Neural progenitor cell (in vitro differentiated cells): ENCODE measurements at regions not wholly inside any gene's neighbourhood (a gene's known extent, or its start where the extent isn't known, plus 50 kb on each side); places are given as distances from the start of the nearest gene placed in this dataset.
A peak's percentile ranks its signal among the peaks of the same experiment; 100 is the strongest.

Experiments
- DNase-seq: peaks from one replicate; pipeline ENCODE4 v3.0.0-alpha.2; 2016; ENCODE audit warnings: low spot score
- H2AFZ ChIP-seq: fragments of 200-600 bp; sonication (generic); replicated peaks from 2 replicates; pipeline ENCODE4 v1.6.1; 2016; ENCODE audit warnings: antibody characterized with exemption
- H3F3A ChIP-seq: fragments of 200-600 bp; sonication (generic); 2 replicates; pipeline ENCODE4 v1.6.1; 2016; ENCODE audit warnings: antibody characterized with exemption, low read depth
- H3K27ac ChIP-seq: fragments of 200-600 bp; sonication (generic); 2 replicates; pipeline ENCODE4 v1.5.1; 2016; ENCODE audit warnings: mild to moderate bottlenecking
- H3K27me3 ChIP-seq: fragments of 200-600 bp; sonication (generic); 2 replicates; pipeline ENCODE4 v1.6.1; 2016; ENCODE audit warnings: mild to moderate bottlenecking, moderate library complexity
- H3K36me3 ChIP-seq: fragments of 200-600 bp; sonication (generic); 2 replicates; pipeline ENCODE4 v1.5.1; 2016
- H3K4me1 ChIP-seq: fragments of 200-600 bp; sonication (generic); 2 replicates; pipeline ENCODE4 v1.6.1; 2016; ENCODE audit warnings: mixed run types
- H3K4me2 ChIP-seq: fragments of 200-600 bp; sonication (generic); 2 replicates; pipeline ENCODE4 v1.6.1; 2016
- H3K4me3 ChIP-seq: fragments of 200-600 bp; sonication (generic); 2 replicates; pipeline ENCODE4 v1.5.1; 2016
- H3K79me2 ChIP-seq: fragments of 200-600 bp; sonication (generic); 2 replicates; pipeline ENCODE4 v1.6.1; 2016; ENCODE audit warnings: low read depth
- H3K9ac ChIP-seq: fragments of 200-600 bp; sonication (generic); 2 replicates; pipeline ENCODE4 v1.6.1; 2016
- H3K9me3 ChIP-seq: fragments of 200-600 bp; sonication (generic); 2 replicates; pipeline ENCODE4 v1.5.1; 2016; ENCODE audit warnings: low read depth
- H4K20me1 ChIP-seq: fragments of 200-600 bp; sonication (generic); 2 replicates; pipeline ENCODE4 v1.6.1; 2016; ENCODE audit warnings: low read depth
- H3K27ac Mint-ChIP-seq: 3 replicates; pipeline ENCODE4 v1.8.0; 2021; ENCODE audit warnings: mixed read lengths
- H3K27me3 Mint-ChIP-seq: 2 replicates; pipeline ENCODE4 v1.8.0; 2022; ENCODE audit warnings: low read depth, mild to moderate bottlenecking, inconsistent platforms, moderate library complexity, mixed read lengths; ENCODE audit not compliant: insufficient read depth
- H3K36me3 Mint-ChIP-seq: 3 replicates; pipeline ENCODE4 v1.8.0; 2021; ENCODE audit warnings: mixed read lengths
- H3K4me1 Mint-ChIP-seq: 3 replicates; pipeline ENCODE4 v1.8.0; 2021; ENCODE audit warnings: mixed read lengths
- H3K4me3 Mint-ChIP-seq: 3 replicates; pipeline ENCODE4 v1.8.0; 2021; ENCODE audit warnings: mild to moderate bottlenecking, moderate library complexity, mixed read lengths
- H3K9me3 Mint-ChIP-seq: 3 replicates; pipeline ENCODE4 v1.8.0; 2020; ENCODE audit warnings: mixed read lengths
- EZH2 ChIP-seq: fragments of 200-600 bp; sonication (generic); IDR thresholded peaks from 2 replicates; pipeline ENCODE4 v1.6.1; 2017; ENCODE audit warnings: antibody characterized with exemption, mild to moderate bottlenecking, moderate library complexity
- EZH2phosphoT487 ChIP-seq: fragments of 200-600 bp; sonication (generic); IDR thresholded peaks from 2 replicates; pipeline ENCODE4 v1.6.1; 2017; ENCODE audit warnings: antibody characterized with exemption
- TF ChIP-seq, protein P1 (sequence below): fragments of 200-600 bp; sonication (generic); IDR thresholded peaks from 2 replicates; pipeline ENCODE4 v1.5.1; 2017; ENCODE audit warnings: antibody characterized with exemption, mild to moderate bottlenecking

DNA sequence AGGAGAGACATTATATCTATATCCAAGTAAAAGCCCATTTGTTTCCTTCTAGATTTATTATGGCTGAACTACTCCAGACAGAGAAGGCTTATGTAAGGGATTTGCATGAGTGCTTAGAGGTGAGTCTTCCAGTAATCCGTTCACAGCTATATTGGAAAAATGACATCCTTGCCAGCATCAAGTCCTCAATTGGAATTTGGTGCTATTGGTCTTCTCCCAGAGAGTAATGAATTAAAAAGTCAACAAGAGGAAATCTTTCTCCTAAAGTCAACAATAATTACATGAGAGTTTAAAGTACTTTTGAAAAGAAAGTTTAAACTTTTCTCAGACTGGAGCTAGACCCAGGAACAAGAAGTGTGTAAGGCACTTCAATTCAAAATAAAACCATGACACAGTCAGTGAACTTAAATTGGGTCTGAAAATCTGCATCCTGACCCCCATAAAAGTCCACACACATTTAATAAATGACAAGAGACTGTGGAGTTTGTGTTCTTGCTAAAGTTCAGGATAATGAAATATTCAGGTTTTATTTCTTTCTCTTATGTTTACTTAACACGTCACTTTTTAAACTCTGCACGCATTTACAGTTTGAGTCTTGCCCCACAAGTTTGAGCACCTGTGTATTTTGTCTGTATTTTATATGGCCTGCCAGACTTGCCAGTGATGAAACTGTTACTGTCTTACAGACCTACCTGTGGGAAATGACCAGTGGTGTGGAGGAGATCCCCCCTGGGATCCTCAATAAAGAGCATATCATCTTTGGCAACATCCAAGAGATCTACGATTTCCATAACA is 268.2 kb upstream of the UMPS start:
- Histone ChIP-seq H3K4me1 (no peaks in the 10 kb centered on the region), H3K4me3 (no peak overlapping the region), H3K79me2 (no peaks in the 10 kb centered on the region), H3K27ac (no peak overlapping the region), H3F3A (no peaks in the 10 kb centered on the region), H2AFZ (no peak overlapping the region), H3K9me3 (no peaks in the 10 kb centered on the region), H3K27me3 (no peaks in the 10 kb centered on the region), H3K36me3 (no peaks in the 10 kb centered on the region), H4K20me1 (no peaks in the 10 kb centered on the region), H3K9ac (no peak overlapping the region), H3K4me2 (no peak overlapping the region)
- DNase-seq = no peak
- Mint-ChIP-seq H3K4me1 (no peaks in the 10 kb centered on the region), H3K9me3 (no peaks in the 10 kb centered on the region), H3K4me3 (no peak overlapping the region), H3K27me3 (peaks cover 2% of the 10 kb centered on the region), H3K27ac (no peak overlapping the region), H3K36me3 (peaks cover 8% of the 10 kb centered on the region)
- TF ChIP-seq, protein P1, sequence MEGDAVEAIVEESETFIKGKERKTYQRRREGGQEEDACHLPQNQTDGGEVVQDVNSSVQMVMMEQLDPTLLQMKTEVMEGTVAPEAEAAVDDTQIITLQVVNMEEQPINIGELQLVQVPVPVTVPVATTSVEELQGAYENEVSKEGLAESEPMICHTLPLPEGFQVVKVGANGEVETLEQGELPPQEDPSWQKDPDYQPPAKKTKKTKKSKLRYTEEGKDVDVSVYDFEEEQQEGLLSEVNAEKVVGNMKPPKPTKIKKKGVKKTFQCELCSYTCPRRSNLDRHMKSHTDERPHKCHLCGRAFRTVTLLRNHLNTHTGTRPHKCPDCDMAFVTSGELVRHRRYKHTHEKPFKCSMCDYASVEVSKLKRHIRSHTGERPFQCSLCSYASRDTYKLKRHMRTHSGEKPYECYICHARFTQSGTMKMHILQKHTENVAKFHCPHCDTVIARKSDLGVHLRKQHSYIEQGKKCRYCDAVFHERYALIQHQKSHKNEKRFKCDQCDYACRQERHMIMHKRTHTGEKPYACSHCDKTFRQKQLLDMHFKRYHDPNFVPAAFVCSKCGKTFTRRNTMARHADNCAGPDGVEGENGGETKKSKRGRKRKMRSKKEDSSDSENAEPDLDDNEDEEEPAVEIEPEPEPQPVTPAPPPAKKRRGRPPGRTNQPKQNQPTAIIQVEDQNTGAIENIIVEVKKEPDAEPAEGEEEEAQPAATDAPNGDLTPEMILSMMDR = no peak
- TF ChIP-seq EZH2phosphoT487 (no peak), EZH2 (no peak)

DNA sequence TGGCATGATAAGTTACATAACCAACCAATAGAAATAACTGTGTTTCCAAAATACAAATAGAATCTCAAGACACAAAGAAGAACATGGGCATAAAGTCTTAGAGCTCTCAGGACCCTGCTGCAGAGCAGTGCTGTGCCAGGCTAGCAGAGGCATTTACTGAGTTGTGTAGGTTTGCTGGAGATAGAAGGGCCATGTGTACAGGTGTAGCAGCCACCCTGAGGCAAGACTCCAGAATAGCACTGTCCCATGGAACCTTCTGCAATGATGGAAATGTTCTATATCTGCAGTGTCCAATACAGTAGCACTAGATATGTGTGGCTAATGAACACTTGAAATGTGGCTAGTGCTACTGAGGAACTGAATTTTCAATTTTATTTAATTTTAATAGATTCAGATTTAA is 267.0 kb upstream of the UMPS start:
- H3K79me2 ChIP-seq = no peaks in the 10 kb centered on the region
- peaks cover 1% of the 10 kb centered on the region for H3K36me3 Mint-ChIP-seq
- H3K9ac ChIP-seq = no peak overlapping the region
- TF ChIP-seq, protein P1 = no peak
- TF ChIP-seq EZH2phosphoT487 (no peak), EZH2 (no peak)
- no peak overlapping the region for H2AFZ ChIP-seq
- no peak overlapping the region for H3K4me3 ChIP-seq
- H3K27me3 ChIP-seq = no peaks in the 10 kb centered on the region
- H3K36me3 ChIP-seq = no peaks in the 10 kb centered on the region
- H3K4me1 ChIP-seq = no peaks in the 10 kb centered on the region
- no peaks in the 10 kb centered on the region for H4K20me1 ChIP-seq
- H3F3A ChIP-seq = no peaks in the 10 kb centered on the region
- H3K27ac Mint-ChIP-seq = no peak overlapping the region
- no peak overlapping the region for H3K27ac ChIP-seq
- H3K27me3 Mint-ChIP-seq = peaks cover 2% of the 10 kb centered on the region
- no peaks in the 10 kb centered on the region for H3K9me3 Mint-ChIP-seq
- no peak for DNase-seq
- no peaks in the 10 kb centered on the region for H3K9me3 ChIP-seq
- H3K4me1 Mint-ChIP-seq = no peaks in the 10 kb centered on the region
- H3K4me2 ChIP-seq = no peak overlapping the region
- H3K4me3 Mint-ChIP-seq = no peak overlapping the region

DNA sequence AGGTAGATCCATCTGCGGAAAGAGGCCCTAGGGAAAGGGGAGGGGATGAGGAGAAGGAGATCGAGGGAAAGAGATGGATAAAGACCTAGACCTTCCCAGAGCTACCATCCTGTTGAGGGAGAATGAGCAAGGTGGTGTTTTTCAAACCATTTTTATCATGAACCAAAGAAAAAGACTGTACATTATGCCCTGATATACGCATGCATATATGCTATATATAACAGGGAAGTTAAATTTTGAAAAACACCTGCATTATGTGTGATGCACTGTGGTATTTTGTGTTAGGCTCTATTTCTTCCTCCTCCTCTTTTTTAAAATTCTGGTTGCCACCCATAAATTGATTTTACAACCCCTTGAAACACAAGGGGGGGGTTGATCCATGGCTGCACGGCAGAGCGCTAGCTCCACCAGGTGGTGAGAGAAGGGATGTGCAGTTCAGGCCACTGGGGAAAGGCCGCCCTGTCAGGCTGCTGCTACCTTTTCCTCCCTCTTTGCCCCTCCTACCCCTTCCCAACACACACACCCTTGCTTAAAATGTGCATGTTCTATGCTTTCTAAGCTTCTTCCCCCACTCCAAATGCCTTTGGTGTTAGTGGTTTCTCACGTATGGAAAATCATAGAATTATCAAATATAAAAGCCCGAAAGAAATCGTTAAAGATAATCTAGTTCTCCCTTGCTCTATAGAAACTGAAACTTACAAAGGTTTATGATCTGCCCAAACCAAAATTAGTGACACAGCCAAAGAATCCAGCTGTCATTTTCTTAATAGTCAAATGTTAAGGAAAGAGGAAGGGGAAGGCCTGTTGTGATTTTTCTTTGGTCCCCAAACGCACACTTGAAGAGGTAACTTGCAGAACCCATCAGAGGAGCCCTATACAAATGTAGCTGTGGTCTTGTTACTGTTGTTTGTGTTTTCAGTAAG is 262.0 kb upstream of the UMPS start:
- H3K79me2 ChIP-seq = no peaks in the 10 kb centered on the region
- TF ChIP-seq EZH2 (no peak), EZH2phosphoT487 (no peak)
- TF ChIP-seq, protein P1 = peak; percentile 99
- H3K4me3 Mint-ChIP-seq = no peak overlapping the region
- H3F3A ChIP-seq = no peaks in the 10 kb centered on the region
- no peaks in the 10 kb centered on the region for H3K9me3 ChIP-seq
- H3K9ac ChIP-seq = no peak overlapping the region
- H4K20me1 ChIP-seq = no peaks in the 10 kb centered on the region
- no peak overlapping the region for H3K27ac ChIP-seq
- H3K4me3 ChIP-seq = no peak overlapping the region
- H3K36me3 ChIP-seq = no peaks in the 10 kb centered on the region
- no peak overlapping the region for H3K27ac Mint-ChIP-seq
- peak; percentile 73 for DNase-seq
- no peaks in the 10 kb centered on the region for H3K4me1 ChIP-seq
- H3K9me3 Mint-ChIP-seq = no peaks in the 10 kb centered on the region
- no peaks in the 10 kb centered on the region for H3K27me3 Mint-ChIP-seq
- no peaks in the 10 kb centered on the region for H3K27me3 ChIP-seq
- H3K36me3 Mint-ChIP-seq = no peaks in the 10 kb centered on the region
- no peak overlapping the region for H2AFZ ChIP-seq
- no peak overlapping the region for H3K4me2 ChIP-seq
- H3K4me1 Mint-ChIP-seq = no peaks in the 10 kb centered on the region
